ENCODE measurements at regions not wholly inside any gene's neighbourhood (a gene's known extent, or its start where the extent isn't known, plus 50 kb on each side); places are given as distances from the start of the nearest gene placed in this dataset.

GRCh38 chr2:235149240-235149659, 197.4 kb downstream of the SH3BP4 start:
- TF ChIP-seq, protein P1, sequence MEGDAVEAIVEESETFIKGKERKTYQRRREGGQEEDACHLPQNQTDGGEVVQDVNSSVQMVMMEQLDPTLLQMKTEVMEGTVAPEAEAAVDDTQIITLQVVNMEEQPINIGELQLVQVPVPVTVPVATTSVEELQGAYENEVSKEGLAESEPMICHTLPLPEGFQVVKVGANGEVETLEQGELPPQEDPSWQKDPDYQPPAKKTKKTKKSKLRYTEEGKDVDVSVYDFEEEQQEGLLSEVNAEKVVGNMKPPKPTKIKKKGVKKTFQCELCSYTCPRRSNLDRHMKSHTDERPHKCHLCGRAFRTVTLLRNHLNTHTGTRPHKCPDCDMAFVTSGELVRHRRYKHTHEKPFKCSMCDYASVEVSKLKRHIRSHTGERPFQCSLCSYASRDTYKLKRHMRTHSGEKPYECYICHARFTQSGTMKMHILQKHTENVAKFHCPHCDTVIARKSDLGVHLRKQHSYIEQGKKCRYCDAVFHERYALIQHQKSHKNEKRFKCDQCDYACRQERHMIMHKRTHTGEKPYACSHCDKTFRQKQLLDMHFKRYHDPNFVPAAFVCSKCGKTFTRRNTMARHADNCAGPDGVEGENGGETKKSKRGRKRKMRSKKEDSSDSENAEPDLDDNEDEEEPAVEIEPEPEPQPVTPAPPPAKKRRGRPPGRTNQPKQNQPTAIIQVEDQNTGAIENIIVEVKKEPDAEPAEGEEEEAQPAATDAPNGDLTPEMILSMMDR (IDR thresholded peaks at IDR 0.05): no peak
- no peak for TF ChIP-seq POLR2A (IDR thresholded peaks at IDR 0.05)
- TF ChIP-seq POLR2AphosphoS5 (IDR thresholded peaks at IDR 0.05): peak in 1 of 3 donors; percentile 44

Measured in breast epithelium (tissue), 3 donors.